PC-3 (cell line): ENCODE measurements at regions not wholly inside any gene's neighbourhood (a gene's known extent, or its start where the extent isn't known, plus 50 kb on each side); places are given as distances from the start of the nearest gene placed in this dataset.

Experiments used
- EZH2 ChIP-seq: fragments of 300-600 bp; sonication (generic); IDR thresholded peaks from one replicate; pipeline ENCODE4 v1.6.1; 2017; ENCODE audit warnings: antibody characterized with exemption, mild to moderate bottlenecking, low read length; ENCODE audit not compliant: unreplicated experiment
- EZH2phosphoT487 ChIP-seq: fragments of 300-600 bp; sonication (generic); IDR thresholded peaks from 2 replicates; pipeline ENCODE4 v1.6.1; 2018; ENCODE audit warnings: mild to moderate bottlenecking, antibody characterized with exemption, low read length, borderline replicate concordance
- TF ChIP-seq, protein P1 (sequence below): fragments of 300-600 bp; sonication (generic); conservative IDR thresholded peaks from 2 replicates; pipeline ENCODE4 v1.5.1; 2017; ENCODE audit warnings: antibody characterized with exemption, low read depth, mild to moderate bottlenecking, low read length

DNA sequence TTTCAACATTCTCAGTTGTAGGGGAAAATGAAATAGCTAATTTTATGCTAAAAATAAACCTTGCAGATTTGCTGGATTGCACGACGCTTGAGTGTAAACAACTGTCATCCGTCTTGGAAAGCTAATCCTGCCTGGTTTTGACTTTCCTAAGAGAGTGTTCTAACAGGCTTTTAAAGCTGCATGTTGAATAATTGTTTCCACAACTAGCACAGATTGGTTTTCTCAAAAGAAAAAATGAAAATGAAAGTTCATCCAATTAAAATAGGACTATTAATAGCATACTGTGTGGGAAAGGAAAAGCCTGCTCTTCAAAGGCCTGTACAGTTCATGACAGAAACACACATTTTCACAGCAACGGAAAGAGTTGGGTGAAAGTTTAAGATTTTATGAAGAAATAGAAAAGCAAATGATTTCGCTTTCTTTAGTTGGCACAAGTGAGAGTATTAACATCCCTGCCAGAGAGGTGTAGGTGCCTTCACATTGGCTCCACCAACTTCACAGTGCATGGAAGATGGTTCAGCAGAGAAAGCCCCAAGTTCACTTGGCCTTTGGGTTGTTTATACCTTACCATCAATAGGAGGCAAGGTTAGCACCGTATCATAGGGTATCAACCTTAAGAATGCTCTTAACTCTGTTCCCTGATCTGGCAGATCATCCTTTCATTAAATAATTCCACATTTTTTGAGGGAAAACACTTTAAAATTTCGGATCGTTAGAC, 140.0 kb upstream of the GUCY1A1 start:
- TF ChIP-seq EZH2 (no peak), EZH2phosphoT487 (no peak)
- TF ChIP-seq, protein P1, sequence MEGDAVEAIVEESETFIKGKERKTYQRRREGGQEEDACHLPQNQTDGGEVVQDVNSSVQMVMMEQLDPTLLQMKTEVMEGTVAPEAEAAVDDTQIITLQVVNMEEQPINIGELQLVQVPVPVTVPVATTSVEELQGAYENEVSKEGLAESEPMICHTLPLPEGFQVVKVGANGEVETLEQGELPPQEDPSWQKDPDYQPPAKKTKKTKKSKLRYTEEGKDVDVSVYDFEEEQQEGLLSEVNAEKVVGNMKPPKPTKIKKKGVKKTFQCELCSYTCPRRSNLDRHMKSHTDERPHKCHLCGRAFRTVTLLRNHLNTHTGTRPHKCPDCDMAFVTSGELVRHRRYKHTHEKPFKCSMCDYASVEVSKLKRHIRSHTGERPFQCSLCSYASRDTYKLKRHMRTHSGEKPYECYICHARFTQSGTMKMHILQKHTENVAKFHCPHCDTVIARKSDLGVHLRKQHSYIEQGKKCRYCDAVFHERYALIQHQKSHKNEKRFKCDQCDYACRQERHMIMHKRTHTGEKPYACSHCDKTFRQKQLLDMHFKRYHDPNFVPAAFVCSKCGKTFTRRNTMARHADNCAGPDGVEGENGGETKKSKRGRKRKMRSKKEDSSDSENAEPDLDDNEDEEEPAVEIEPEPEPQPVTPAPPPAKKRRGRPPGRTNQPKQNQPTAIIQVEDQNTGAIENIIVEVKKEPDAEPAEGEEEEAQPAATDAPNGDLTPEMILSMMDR = no peak
